ENCODE measurements at regions not wholly inside any gene's neighbourhood (a gene's known extent, or its start where the extent isn't known, plus 50 kb on each side); places are given as distances from the start of the nearest gene placed in this dataset.

DNA sequence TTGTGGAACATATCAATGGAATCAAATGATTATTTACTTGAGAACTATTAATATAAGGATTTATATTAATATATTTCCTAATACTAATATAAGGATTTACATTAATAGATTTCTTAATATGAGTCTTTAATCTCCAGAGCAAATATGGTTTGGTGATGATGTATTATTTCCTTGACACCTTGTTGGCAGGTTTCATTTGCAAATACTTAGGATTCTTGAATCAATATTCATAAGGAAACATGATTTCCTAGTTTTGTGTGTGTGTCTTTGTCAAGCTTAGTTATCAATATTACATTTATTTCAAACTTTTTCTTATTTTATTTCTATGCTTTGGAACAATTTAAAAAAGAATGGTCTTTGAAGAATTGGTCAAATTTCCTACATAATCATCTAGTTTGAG, 138.5 kb downstream of the RAB38 start:
- TF ChIP-seq, protein P1, sequence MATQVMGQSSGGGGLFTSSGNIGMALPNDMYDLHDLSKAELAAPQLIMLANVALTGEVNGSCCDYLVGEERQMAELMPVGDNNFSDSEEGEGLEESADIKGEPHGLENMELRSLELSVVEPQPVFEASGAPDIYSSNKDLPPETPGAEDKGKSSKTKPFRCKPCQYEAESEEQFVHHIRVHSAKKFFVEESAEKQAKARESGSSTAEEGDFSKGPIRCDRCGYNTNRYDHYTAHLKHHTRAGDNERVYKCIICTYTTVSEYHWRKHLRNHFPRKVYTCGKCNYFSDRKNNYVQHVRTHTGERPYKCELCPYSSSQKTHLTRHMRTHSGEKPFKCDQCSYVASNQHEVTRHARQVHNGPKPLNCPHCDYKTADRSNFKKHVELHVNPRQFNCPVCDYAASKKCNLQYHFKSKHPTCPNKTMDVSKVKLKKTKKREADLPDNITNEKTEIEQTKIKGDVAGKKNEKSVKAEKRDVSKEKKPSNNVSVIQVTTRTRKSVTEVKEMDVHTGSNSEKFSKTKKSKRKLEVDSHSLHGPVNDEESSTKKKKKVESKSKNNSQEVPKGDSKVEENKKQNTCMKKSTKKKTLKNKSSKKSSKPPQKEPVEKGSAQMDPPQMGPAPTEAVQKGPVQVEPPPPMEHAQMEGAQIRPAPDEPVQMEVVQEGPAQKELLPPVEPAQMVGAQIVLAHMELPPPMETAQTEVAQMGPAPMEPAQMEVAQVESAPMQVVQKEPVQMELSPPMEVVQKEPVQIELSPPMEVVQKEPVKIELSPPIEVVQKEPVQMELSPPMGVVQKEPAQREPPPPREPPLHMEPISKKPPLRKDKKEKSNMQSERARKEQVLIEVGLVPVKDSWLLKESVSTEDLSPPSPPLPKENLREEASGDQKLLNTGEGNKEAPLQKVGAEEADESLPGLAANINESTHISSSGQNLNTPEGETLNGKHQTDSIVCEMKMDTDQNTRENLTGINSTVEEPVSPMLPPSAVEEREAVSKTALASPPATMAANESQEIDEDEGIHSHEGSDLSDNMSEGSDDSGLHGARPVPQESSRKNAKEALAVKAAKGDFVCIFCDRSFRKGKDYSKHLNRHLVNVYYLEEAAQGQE (IDR thresholded peaks at IDR 0.05; ENCODE audit: borderline replicate concordance): no peak
- TF ChIP-seq, protein P2, sequence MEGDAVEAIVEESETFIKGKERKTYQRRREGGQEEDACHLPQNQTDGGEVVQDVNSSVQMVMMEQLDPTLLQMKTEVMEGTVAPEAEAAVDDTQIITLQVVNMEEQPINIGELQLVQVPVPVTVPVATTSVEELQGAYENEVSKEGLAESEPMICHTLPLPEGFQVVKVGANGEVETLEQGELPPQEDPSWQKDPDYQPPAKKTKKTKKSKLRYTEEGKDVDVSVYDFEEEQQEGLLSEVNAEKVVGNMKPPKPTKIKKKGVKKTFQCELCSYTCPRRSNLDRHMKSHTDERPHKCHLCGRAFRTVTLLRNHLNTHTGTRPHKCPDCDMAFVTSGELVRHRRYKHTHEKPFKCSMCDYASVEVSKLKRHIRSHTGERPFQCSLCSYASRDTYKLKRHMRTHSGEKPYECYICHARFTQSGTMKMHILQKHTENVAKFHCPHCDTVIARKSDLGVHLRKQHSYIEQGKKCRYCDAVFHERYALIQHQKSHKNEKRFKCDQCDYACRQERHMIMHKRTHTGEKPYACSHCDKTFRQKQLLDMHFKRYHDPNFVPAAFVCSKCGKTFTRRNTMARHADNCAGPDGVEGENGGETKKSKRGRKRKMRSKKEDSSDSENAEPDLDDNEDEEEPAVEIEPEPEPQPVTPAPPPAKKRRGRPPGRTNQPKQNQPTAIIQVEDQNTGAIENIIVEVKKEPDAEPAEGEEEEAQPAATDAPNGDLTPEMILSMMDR (IDR thresholded peaks at IDR 0.05; ENCODE audit: poor library complexity, severe bottlenecking): no peak
- TF ChIP-seq TAF1 (IDR thresholded peaks at IDR 0.05; ENCODE audit: low read depth): no peak
- no peak for TF ChIP-seq POLR2AphosphoS5 (IDR thresholded peaks at IDR 0.05)
- no peak for TF ChIP-seq EP300 (conservative IDR thresholded peaks at IDR 0.05; ENCODE audit: poor library complexity, severe bottlenecking)
- TF ChIP-seq EZH2 (IDR thresholded peaks at IDR 0.05; ENCODE audit: borderline replicate concordance, insufficient read depth, low read length, poor library complexity, severe bottlenecking): no peak
- no peak for TF ChIP-seq MXI1 (conservative IDR thresholded peaks at IDR 0.05; ENCODE audit: poor library complexity, severe bottlenecking)
- no peak for TF ChIP-seq SMC3 (conservative IDR thresholded peaks at IDR 0.05; ENCODE audit: poor library complexity)
- no peak for TF ChIP-seq RAD21 (conservative IDR thresholded peaks at IDR 0.05)

Data from neural cell (in vitro differentiated cells).